ENCODE measurements at regions not wholly inside any gene's neighbourhood (a gene's known extent, or its start where the extent isn't known, plus 50 kb on each side); places are given as distances from the start of the nearest gene placed in this dataset.
"Not testable (repeated sequence)": the region's sequence is repeated elsewhere in the genome, so short reads cannot be mapped to it uniquely, and the experiment has no call there.

DNA sequence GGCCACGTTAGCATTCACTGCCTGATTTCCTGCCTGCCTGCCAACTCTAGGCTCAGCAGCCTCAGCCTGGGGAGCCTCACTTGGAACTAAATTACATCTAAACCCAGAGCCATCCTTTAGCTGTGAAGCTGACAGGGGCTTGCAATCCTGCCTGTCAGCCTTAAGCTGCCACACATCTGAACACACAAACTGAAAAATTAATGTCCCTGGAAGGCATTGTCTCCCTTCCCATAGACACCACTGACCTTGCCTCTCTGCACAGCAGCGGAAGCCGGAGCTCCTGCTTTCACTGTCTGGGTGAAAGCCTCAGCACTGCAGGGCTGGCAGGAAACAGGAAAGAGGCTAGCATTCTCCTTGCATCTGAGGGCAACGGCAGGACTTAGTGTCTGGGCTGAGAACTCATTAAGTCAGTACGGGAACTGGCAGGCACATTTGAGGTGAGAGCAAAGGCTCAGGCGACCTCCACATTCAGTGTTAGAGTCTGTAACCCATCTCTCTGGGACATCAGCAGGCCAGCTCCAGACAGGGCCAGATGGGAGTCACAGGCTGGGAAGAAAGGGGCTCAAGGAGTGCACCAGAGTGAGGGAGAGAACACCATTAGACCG lies 452.4 kb upstream of the C16orf82 start:
- no peak for DNase-seq
- no peak overlapping the region for H3K4me2 ChIP-seq (ENCODE audit: low read depth, low read length, poor library complexity, severe bottlenecking)
- no peaks in the 10 kb centered on the region for H3K9me2 ChIP-seq (replicated peaks; ENCODE audit: insufficient read depth, low read length)

DNA sequence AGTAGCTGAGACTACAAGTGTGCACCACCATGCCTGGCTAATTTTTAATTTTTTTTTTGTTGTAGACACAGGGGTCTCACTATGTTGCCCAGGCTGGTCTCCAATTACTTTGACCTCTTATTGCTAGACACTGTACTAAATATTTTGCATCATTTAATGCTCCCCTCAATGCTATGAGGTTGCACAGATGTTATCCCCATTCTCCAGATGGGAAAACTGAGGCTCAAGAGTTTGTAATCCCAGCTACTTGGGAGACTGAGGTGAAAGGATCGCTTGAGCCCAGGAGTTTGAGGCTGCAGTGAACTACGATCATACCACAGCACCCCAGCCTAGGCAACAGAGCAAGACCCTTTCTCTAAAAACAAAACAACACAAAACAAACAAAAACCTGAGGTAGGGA lies 443.3 kb upstream of the C16orf82 start:
- H4K20me1 ChIP-seq (ENCODE audit: insufficient read depth, low read depth, low read length): no peaks in the 10 kb centered on the region
- H3K36me3 ChIP-seq (ENCODE audit: insufficient read depth, low read length): no peaks in the 10 kb centered on the region
- H3K9me3 ChIP-seq (ENCODE audit: low read length): no peaks in the 10 kb centered on the region
- no peak overlapping the region for H2AFZ ChIP-seq (ENCODE audit: low read length)
- no peak for DNase-seq
- H3K9me2 ChIP-seq (replicated peaks; ENCODE audit: insufficient read depth, low read length): no peaks in the 10 kb centered on the region
- no peak overlapping the region for H3K9ac ChIP-seq (ENCODE audit: low read length)
- no peak overlapping the region for H3K4me2 ChIP-seq (ENCODE audit: low read depth, low read length, poor library complexity, severe bottlenecking)
- H3K27ac ChIP-seq (ENCODE audit: low read length): no peak overlapping the region
- H3K4me1 ChIP-seq (ENCODE audit: low read length): no peaks in the 10 kb centered on the region
- no peaks in the 10 kb centered on the region for H3K79me2 ChIP-seq (ENCODE audit: low read length)
- H3K4me3 ChIP-seq (ENCODE audit: low read length): no peak overlapping the region
- no peaks in the 10 kb centered on the region for H3K27me3 ChIP-seq (ENCODE audit: low read length)

More for the DNA sequence above, 452.4 kb upstream of the C16orf82 start:
- no peaks in the 10 kb centered on the region for H3K79me2 ChIP-seq (ENCODE audit: low read length)
- H3K27me3 ChIP-seq (ENCODE audit: low read length): no peaks in the 10 kb centered on the region
- no peaks in the 10 kb centered on the region for H3K9me3 ChIP-seq (ENCODE audit: low read length)
- no peak overlapping the region for H3K27ac ChIP-seq (ENCODE audit: low read length)
- H3K36me3 ChIP-seq (ENCODE audit: insufficient read depth, low read length): no peaks in the 10 kb centered on the region
- no peaks in the 10 kb centered on the region for H3K4me1 ChIP-seq (ENCODE audit: low read length)
- H4K20me1 ChIP-seq (ENCODE audit: insufficient read depth, low read depth, low read length): no peaks in the 10 kb centered on the region
- no peak overlapping the region for H3K9ac ChIP-seq (ENCODE audit: low read length)
- H2AFZ ChIP-seq (ENCODE audit: low read length): no peak overlapping the region
- no peak overlapping the region for H3K4me3 ChIP-seq (ENCODE audit: low read length)

GRCh38 chr16:26627958-26628357 lies 438.8 kb upstream of the C16orf82 start:
- no peaks in the 10 kb centered on the region for H3K9me2 ChIP-seq (replicated peaks; ENCODE audit: insufficient read depth, low read length)
- H3K4me3 ChIP-seq (ENCODE audit: low read length): no peak overlapping the region
- no peaks in the 10 kb centered on the region for H3K79me2 ChIP-seq (ENCODE audit: low read length)
- H3K9ac ChIP-seq (ENCODE audit: low read length): no peak overlapping the region
- no peak overlapping the region for H2AFZ ChIP-seq (ENCODE audit: low read length)
- H4K20me1 ChIP-seq (ENCODE audit: insufficient read depth, low read depth, low read length): no peaks in the 10 kb centered on the region
- H3K9me3 ChIP-seq (ENCODE audit: low read length): peaks cover 4% of the 10 kb centered on the region; the same call in 1 of the 2 replicates
- DNase-seq: no peak
- H3K27ac ChIP-seq (ENCODE audit: low read length): no peak overlapping the region
- no peaks in the 10 kb centered on the region for H3K27me3 ChIP-seq (ENCODE audit: low read length)
- H3K4me1 ChIP-seq (ENCODE audit: low read length): no peaks in the 10 kb centered on the region
- H3K4me2 ChIP-seq (ENCODE audit: low read depth, low read length, poor library complexity, severe bottlenecking): no peak overlapping the region
- no peaks in the 10 kb centered on the region for H3K36me3 ChIP-seq (ENCODE audit: insufficient read depth, low read length)

GRCh38 chr16:26631365-26631764 lies 435.4 kb upstream of the C16orf82 start:
- not testable (repeated sequence) for H3K27ac ChIP-seq (ENCODE audit: low read length); DNase-seq; H3K4me1 ChIP-seq (ENCODE audit: low read length); H4K20me1 ChIP-seq (ENCODE audit: insufficient read depth, low read depth, low read length); H3K36me3 ChIP-seq (ENCODE audit: insufficient read depth, low read length); H3K79me2 ChIP-seq (ENCODE audit: low read length); H3K9me2 ChIP-seq (replicated peaks; ENCODE audit: insufficient read depth, low read length); H3K9me3 ChIP-seq (ENCODE audit: low read length); H2AFZ ChIP-seq (ENCODE audit: low read length); H3K9ac ChIP-seq (ENCODE audit: low read length); H3K4me2 ChIP-seq (ENCODE audit: low read depth, low read length, poor library complexity, severe bottlenecking); H3K4me3 ChIP-seq (ENCODE audit: low read length); H3K27me3 ChIP-seq (ENCODE audit: low read length)

GRCh38 chr16:26642047-26642664 lies 424.6 kb upstream of the C16orf82 start:
- Histone ChIP-seq H3K9me3 (ENCODE audit: low read length) (no peaks in the 10 kb centered on the region), H3K27ac (ENCODE audit: low read length) (no peak overlapping the region), H3K4me1 (ENCODE audit: low read length) (peaks cover 4% of the 10 kb centered on the region), H3K27me3 (ENCODE audit: low read length) (no peaks in the 10 kb centered on the region), H2AFZ (ENCODE audit: low read length) (no peak overlapping the region), H3K9ac (ENCODE audit: low read length) (no peak overlapping the region), H3K4me3 (ENCODE audit: low read length) (no peak overlapping the region), H3K9me2 (replicated peaks; ENCODE audit: insufficient read depth, low read length) (no peaks in the 10 kb centered on the region), H3K4me2 (ENCODE audit: low read depth, low read length, poor library complexity, severe bottlenecking) (no peak overlapping the region), H4K20me1 (ENCODE audit: insufficient read depth, low read depth, low read length) (no peaks in the 10 kb centered on the region), H3K36me3 (ENCODE audit: insufficient read depth, low read length) (no peaks in the 10 kb centered on the region), H3K79me2 (ENCODE audit: low read length) (no peaks in the 10 kb centered on the region)
- no peak for DNase-seq

DNA sequence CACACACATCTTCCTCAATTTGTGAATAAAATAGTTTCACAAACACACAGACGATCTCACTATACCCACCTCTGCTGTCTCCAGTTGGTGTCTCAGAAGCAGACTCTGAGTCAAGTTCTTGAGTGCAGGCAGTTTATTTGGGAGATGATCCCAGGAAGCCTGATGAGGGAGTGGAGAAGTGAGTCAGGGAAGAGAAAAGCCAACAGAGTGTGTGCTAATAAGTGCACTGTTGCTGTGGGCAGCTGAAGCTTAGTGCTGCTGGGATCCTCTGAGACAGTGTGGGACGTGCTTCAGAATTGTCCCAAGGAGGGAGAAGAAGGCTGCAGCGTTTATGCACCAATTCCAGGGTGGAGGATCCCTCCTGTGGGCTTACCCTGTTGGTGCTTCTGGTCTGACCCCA lies 423.2 kb upstream of the C16orf82 start:
- no peak for DNase-seq
- Histone ChIP-seq H3K9me3 (ENCODE audit: low read length) (no peaks in the 10 kb centered on the region), H3K27ac (ENCODE audit: low read length) (no peak overlapping the region), H3K4me2 (ENCODE audit: low read depth, low read length, poor library complexity, severe bottlenecking) (no peak overlapping the region), H3K4me1 (ENCODE audit: low read length) (peaks cover 17% of the 10 kb centered on the region), H3K27me3 (ENCODE audit: low read length) (no peaks in the 10 kb centered on the region), H2AFZ (ENCODE audit: low read length) (no peak overlapping the region), H3K9ac (ENCODE audit: low read length) (no peak overlapping the region), H3K9me2 (replicated peaks; ENCODE audit: insufficient read depth, low read length) (no peaks in the 10 kb centered on the region), H3K4me3 (ENCODE audit: low read length) (no peak overlapping the region), H3K79me2 (ENCODE audit: low read length) (no peaks in the 10 kb centered on the region), H3K36me3 (ENCODE audit: insufficient read depth, low read length) (no peaks in the 10 kb centered on the region), H4K20me1 (ENCODE audit: insufficient read depth, low read depth, low read length) (no peaks in the 10 kb centered on the region)

- no peak overlapping the region for H3K4me3 ChIP-seq (ENCODE audit: low read length)
- H3K27me3 ChIP-seq (ENCODE audit: low read length): no peaks in the 10 kb centered on the region
- H3K9me3 ChIP-seq (ENCODE audit: low read length): no peaks in the 10 kb centered on the region
- no peak for DNase-seq
- H4K20me1 ChIP-seq (ENCODE audit: insufficient read depth, low read depth, low read length): no peaks in the 10 kb centered on the region
- H3K27ac ChIP-seq (ENCODE audit: low read length): no peak overlapping the region
- H2AFZ ChIP-seq (ENCODE audit: low read length): no peak overlapping the region
- H3K79me2 ChIP-seq (ENCODE audit: low read length): no peaks in the 10 kb centered on the region
- H3K4me1 ChIP-seq (ENCODE audit: low read length): peaks cover 22% of the 10 kb centered on the region
- H3K9me2 ChIP-seq (replicated peaks; ENCODE audit: insufficient read depth, low read length): no peaks in the 10 kb centered on the region
- H3K4me2 ChIP-seq (ENCODE audit: low read depth, low read length, poor library complexity, severe bottlenecking): no peak overlapping the region
- no peak overlapping the region for H3K9ac ChIP-seq (ENCODE audit: low read length)
- no peaks in the 10 kb centered on the region for H3K36me3 ChIP-seq (ENCODE audit: insufficient read depth, low read length)
These were observed 421.7 kb upstream of the C16orf82 start for GRCh38 chr16:26644912-26645543.

DNA sequence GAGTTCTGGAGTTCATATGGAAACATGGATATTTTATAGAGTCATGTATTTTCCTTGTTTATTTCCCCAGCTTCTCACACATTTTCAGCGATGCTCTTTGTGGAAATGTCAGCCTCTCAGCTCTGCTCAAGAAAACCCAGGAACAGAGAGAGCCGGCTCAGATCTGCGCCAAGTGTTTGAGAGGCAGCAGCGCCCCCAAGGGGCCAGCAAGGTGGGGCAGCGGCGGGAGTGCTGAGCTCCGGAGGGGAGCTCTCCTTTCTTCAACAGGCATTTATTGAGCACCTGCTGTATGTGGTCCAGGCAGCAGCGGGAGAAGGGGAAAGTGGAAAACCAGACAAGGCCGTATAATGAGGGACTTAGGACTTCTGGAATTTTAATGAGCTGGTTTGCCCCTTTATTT lies 421.1 kb upstream of the C16orf82 start:
- Histone ChIP-seq H3K27me3 (ENCODE audit: low read length) (no peaks in the 10 kb centered on the region), H3K4me1 (ENCODE audit: low read length) (peaks cover 22% of the 10 kb centered on the region), H2AFZ (ENCODE audit: low read length) (no peak overlapping the region), H3K36me3 (ENCODE audit: insufficient read depth, low read length) (no peaks in the 10 kb centered on the region), H3K27ac (ENCODE audit: low read length) (no peak overlapping the region), H3K9me2 (replicated peaks; ENCODE audit: insufficient read depth, low read length) (no peaks in the 10 kb centered on the region), H4K20me1 (ENCODE audit: insufficient read depth, low read depth, low read length) (no peaks in the 10 kb centered on the region), H3K79me2 (ENCODE audit: low read length) (no peaks in the 10 kb centered on the region), H3K9ac (ENCODE audit: low read length) (no peak overlapping the region), H3K9me3 (ENCODE audit: low read length) (no peaks in the 10 kb centered on the region), H3K4me3 (ENCODE audit: low read length) (no peak overlapping the region), H3K4me2 (ENCODE audit: low read depth, low read length, poor library complexity, severe bottlenecking) (no peak overlapping the region)
- peak; percentile 71 for DNase-seq

All from Karpas-422 (cell line).